CD14-positive monocyte (primary cell): ENCODE measurements at regions not wholly inside any gene's neighbourhood (a gene's known extent, or its start where the extent isn't known, plus 50 kb on each side); places are given as distances from the start of the nearest gene placed in this dataset.
"Not testable (repeated sequence)": the region's sequence is repeated elsewhere in the genome, so short reads cannot be mapped to it uniquely, and the experiment has no call there.

Experiments
- DNase-seq, 3 donors: peaks; one replicate each; pipeline ENCODE4 v3.0.0-alpha.2; 2011 to 2022
- H2AFZ ChIP-seq: 2 replicates; pipeline ENCODE4 v1.6.0; 2012; ENCODE audit warnings: mild to moderate bottlenecking, low read depth, low read length, inconsistent platforms; ENCODE audit not compliant: insufficient read depth, poor library complexity, severe bottlenecking
- H3K27ac ChIP-seq, 2 donors: 1 replicate in 1 of 2; 2 replicates in 1 of 2; pipeline ENCODE4 v1.5.1; 2012 to 2013; ENCODE audit warnings: low read length in 2 of 2, control low read depth in 1 of 2, inconsistent platforms in 1 of 2, low read depth in 1 of 2, mild to moderate bottlenecking in 1 of 2
- H3K27me3 ChIP-seq, 2 donors: one replicate each; pipeline versions ENCODE4 v1.6.0 to v1.6.1; 2011 to 2013; ENCODE audit warnings: low read length in 2 of 2; ENCODE audit not compliant: control insufficient read depth in 2 of 2, insufficient read depth in 2 of 2
- H3K36me3 ChIP-seq, 2 donors: replicated peaks in 1 of 2; 1 replicate in 1 of 2; 2 replicates in 1 of 2; pipeline versions ENCODE4 v1.5.1 to v1.6.1; 2012 to 2013; ENCODE audit warnings: low read length in 2 of 2, control low read depth in 1 of 2, inconsistent platforms in 1 of 2, mild to moderate bottlenecking in 1 of 2; ENCODE audit not compliant: insufficient read depth in 2 of 2, control insufficient read depth in 1 of 2
- H3K4me1 ChIP-seq, 2 donors: 1 replicate in 1 of 2; 2 replicates in 1 of 2; pipeline versions ENCODE4 v1.5.1 to v1.6.1; 2012 to 2013; ENCODE audit warnings: low read length in 2 of 2, control low read depth in 1 of 2, inconsistent platforms in 1 of 2, mild to moderate bottlenecking in 1 of 2, moderate library complexity in 1 of 2; ENCODE audit not compliant: insufficient read depth in 2 of 2, control insufficient read depth in 1 of 2
- H3K4me2 ChIP-seq: replicated peaks from 2 replicates; pipeline ENCODE3; 2012; ENCODE audit warnings: low read length, moderate library complexity, mild to moderate bottlenecking; ENCODE audit not compliant: poor library complexity, severe bottlenecking; ENCODE audit errors: extremely low read depth
- H3K4me3 ChIP-seq, 3 experiments: fragments of 200-600 bp in 1 of 3; sonication (generic) in 1 of 3; replicated peaks in 1 of 3; 1 replicate in 2 of 3; 2 replicates in 1 of 3; pipeline ENCODE4 v1.5.1; 2011 to 2013; ENCODE audit warnings: low read length in 3 of 3, mild to moderate bottlenecking in 3 of 3, control low read depth in 2 of 3, low read depth in 2 of 3, inconsistent platforms in 1 of 3, moderate library complexity in 1 of 3
- H3K79me2 ChIP-seq: 2 replicates; pipeline ENCODE4 v1.6.0; 2012; ENCODE audit warnings: mild to moderate bottlenecking, control low read depth, inconsistent platforms, low read length, moderate library complexity; ENCODE audit not compliant: insufficient read depth
- H3K9ac ChIP-seq: 2 replicates; pipeline ENCODE4 v1.6.0; 2017; ENCODE audit warnings: low read length, mild to moderate bottlenecking; ENCODE audit not compliant: insufficient read depth, poor library complexity, severe bottlenecking
- H3K9me3 ChIP-seq, 2 donors: replicated peaks in 1 of 2; 1 replicate in 1 of 2; 2 replicates in 1 of 2; pipeline versions ENCODE4 v1.5.1 to v1.6.1; 2012 to 2013; ENCODE audit warnings: low read length in 2 of 2, control low read depth in 1 of 2; ENCODE audit not compliant: control insufficient read depth in 1 of 2, insufficient read depth in 1 of 2
- H4K20me1 ChIP-seq: 2 replicates; pipeline ENCODE4 v1.6.0; 2012; ENCODE audit warnings: mild to moderate bottlenecking, low read length, control low read depth, moderate library complexity; ENCODE audit not compliant: insufficient read depth
- H3K27ac Mint-ChIP-seq, 7 donors: one replicate each; pipeline ENCODE4 v1.8.0; 2020; ENCODE audit warnings: mild to moderate bottlenecking in 7 of 7, mixed read lengths in 7 of 7, moderate library complexity in 6 of 7, inconsistent platforms in 2 of 7
- H3K27me3 Mint-ChIP-seq, 3 donors: one replicate each; pipeline ENCODE4 v1.8.0; 2021 to 2022; ENCODE audit warnings: low read depth in 3 of 3, mild to moderate bottlenecking in 3 of 3, mixed read lengths in 3 of 3, moderate library complexity in 3 of 3, inconsistent platforms in 1 of 3
- H3K36me3 Mint-ChIP-seq, 2 donors: one replicate each; pipeline ENCODE4 v1.8.0; 2020; ENCODE audit warnings: mixed read lengths in 2 of 2, inconsistent platforms in 1 of 2, mild to moderate bottlenecking in 1 of 2
- H3K4me1 Mint-ChIP-seq: one replicate; pipeline ENCODE4 v1.8.0; 2020; ENCODE audit warnings: mild to moderate bottlenecking, mixed read lengths
- H3K4me3 Mint-ChIP-seq, 2 donors: one replicate each; pipeline ENCODE4 v1.8.0; 2020; ENCODE audit warnings: mild to moderate bottlenecking in 2 of 2, mixed read lengths in 2 of 2, moderate library complexity in 1 of 2
- H3K9me3 Mint-ChIP-seq, 7 donors: one replicate each; pipeline ENCODE4 v1.8.0; 2020 to 2022; ENCODE audit warnings: mixed read lengths in 7 of 7, mild to moderate bottlenecking in 6 of 7, moderate library complexity in 6 of 7, inconsistent platforms in 2 of 7
- WGBS: methylation state at CpG from one replicate; pipeline ENCODE4 v1.1.5; 2013; ENCODE audit warnings: missing lambda C conversion rate; ENCODE audit not compliant: insufficient coverage; 5-methylcytosine and 5-hydroxymethylcytosine counted together
- intact Hi-C, 2 donors: fragments of 100-400 bp; cut with micrococcal nuclease; formaldehyde crosslinking; loops; one replicate each; pipeline versions ENCODE4 v1.15.0 to v1.15.1; 2023
- TF ChIP-seq, protein P1 (sequence below): fragments of 200-600 bp; IDR thresholded peaks from one replicate; pipeline ENCODE4 v1.8.0; 2022; ENCODE audit warnings: antibody characterized with exemption, mild to moderate bottlenecking

DNA sequence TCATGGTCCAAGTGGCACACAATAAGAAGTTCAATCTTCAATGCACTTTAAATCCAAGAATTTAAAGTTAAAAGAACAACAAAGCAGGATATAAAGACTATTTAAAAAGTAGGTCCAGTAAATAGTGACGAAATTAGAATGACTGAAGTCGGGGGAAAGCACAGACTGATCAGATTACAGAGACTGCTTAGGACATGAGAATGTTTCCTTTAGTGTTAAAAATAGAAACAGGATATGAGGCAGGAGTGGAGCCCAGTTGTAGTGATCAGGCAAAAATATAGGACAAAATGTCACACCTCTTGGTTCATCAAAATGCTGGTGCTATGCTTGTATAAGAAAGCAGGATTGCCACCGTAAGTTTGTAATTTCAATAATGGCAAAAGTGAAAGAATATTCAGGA lies 52.2 kb upstream of the CD163 start:
- Mint-ChIP-seq H3K4me1 (peaks cover 33% of the 10 kb centered on the region), H3K27ac (peak overlapping the region; percentile 82 to 93 (median 91)), H3K4me3 (peak overlapping the region in 1 of 2 donors; percentile 82), H3K36me3 (no peaks in the 10 kb centered on the region), H3K9me3 (peaks cover 11 to 20% (median 14%) of the 10 kb centered on the region in 7 donors), H3K27me3 (no peaks in the 10 kb centered on the region)
- Histone ChIP-seq H3K36me3 (no peaks in the 10 kb centered on the region), H3K4me1 (peaks cover 22 to 32% of the 10 kb centered on the region in 2 donors), H4K20me1 (no peaks in the 10 kb centered on the region), H3K9me3 (peaks cover 0 to 5% of the 10 kb centered on the region in 2 donors), H3K27ac (peak overlapping the region; percentile 63 to 86), H3K27me3 (no peaks in the 10 kb centered on the region), H2AFZ (no peak overlapping the region), H3K4me3 (peak overlapping the region in 2 of 3 experiments; percentile 11 to 56), H3K79me2 (no peaks in the 10 kb centered on the region), H3K4me2 (peak overlapping the region; percentile 64), H3K9ac (peak overlapping the region; percentile 4)
- WGBS, result 0% methylated on average over 2 of the region's 3 CpGs
- intact Hi-C loops, result no loop called here
- peak; percentile 39 to 78 (median 60) for DNase-seq
- TF ChIP-seq, protein P1, sequence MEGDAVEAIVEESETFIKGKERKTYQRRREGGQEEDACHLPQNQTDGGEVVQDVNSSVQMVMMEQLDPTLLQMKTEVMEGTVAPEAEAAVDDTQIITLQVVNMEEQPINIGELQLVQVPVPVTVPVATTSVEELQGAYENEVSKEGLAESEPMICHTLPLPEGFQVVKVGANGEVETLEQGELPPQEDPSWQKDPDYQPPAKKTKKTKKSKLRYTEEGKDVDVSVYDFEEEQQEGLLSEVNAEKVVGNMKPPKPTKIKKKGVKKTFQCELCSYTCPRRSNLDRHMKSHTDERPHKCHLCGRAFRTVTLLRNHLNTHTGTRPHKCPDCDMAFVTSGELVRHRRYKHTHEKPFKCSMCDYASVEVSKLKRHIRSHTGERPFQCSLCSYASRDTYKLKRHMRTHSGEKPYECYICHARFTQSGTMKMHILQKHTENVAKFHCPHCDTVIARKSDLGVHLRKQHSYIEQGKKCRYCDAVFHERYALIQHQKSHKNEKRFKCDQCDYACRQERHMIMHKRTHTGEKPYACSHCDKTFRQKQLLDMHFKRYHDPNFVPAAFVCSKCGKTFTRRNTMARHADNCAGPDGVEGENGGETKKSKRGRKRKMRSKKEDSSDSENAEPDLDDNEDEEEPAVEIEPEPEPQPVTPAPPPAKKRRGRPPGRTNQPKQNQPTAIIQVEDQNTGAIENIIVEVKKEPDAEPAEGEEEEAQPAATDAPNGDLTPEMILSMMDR, result no peak

DNA sequence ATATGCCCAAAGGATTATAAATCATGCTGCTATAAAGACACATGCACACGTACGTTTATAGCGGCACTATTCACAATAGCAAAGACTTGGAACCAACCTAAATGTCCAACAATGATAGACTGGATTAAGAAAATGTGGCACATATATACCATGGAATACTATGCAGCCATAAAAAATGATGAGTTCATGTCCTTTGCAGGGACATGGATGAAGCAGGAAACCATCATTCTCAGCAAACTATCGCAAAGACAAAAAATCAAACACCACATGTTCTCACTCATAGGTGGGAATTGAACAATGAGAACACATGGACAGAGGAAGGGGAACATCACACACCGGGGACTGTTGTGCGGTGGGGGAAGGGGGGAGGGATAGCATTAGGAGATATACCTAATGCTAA lies 51.3 kb upstream of the CD163 start:
- H3K9me3 Mint-ChIP-seq, result peaks cover 11 to 23% (median 17%) of the 10 kb centered on the region in 7 donors
- H3K4me2 ChIP-seq, H3K27me3 Mint-ChIP-seq, H2AFZ ChIP-seq, H3K4me3 ChIP-seq, H3K36me3 Mint-ChIP-seq, H4K20me1 ChIP-seq, H3K27me3 ChIP-seq, H3K9me3 ChIP-seq, intact Hi-C loops, H3K4me3 Mint-ChIP-seq, H3K27ac ChIP-seq, H3K79me2 ChIP-seq, DNase-seq, H3K36me3 ChIP-seq, H3K9ac ChIP-seq: not testable (repeated sequence)
- H3K4me1 ChIP-seq, result peaks cover 22 to 32% of the 10 kb centered on the region in 2 donors
- peaks cover 31% of the 10 kb centered on the region for H3K4me1 Mint-ChIP-seq
- no CpG with 5 or more reads among the region's 6 CpGs for WGBS
- peak overlapping the region in 3 of 7 donors; percentile 11 to 86 (median 81) for H3K27ac Mint-ChIP-seq
